HepG2 (cell line): ENCODE measurements at regions not wholly inside any gene's neighbourhood (a gene's known extent, or its start where the extent isn't known, plus 50 kb on each side); places are given as distances from the start of the nearest gene placed in this dataset.

ENCODE experiments used
- REL ChIP-seq: sonication (generic); formaldehyde crosslinking; conservative IDR thresholded peaks from 2 replicates; pipeline ENCODE4 v1.8.0; 2022; ENCODE audit warnings: mild to moderate bottlenecking, missing genetic modification reagents, moderate library complexity
- ZNF484 ChIP-seq: sonication (generic); formaldehyde crosslinking; IDR thresholded peaks from 2 replicates; pipeline ENCODE4 v1.5.1; 2020; ENCODE audit warnings: mild to moderate bottlenecking, low read depth, missing genetic modification reagents, borderline replicate concordance
- ZNF567 ChIP-seq: sonication (generic); formaldehyde crosslinking; IDR thresholded peaks from 2 replicates; pipeline ENCODE4 v1.8.1; 2023; ENCODE audit warnings: mild to moderate bottlenecking, missing genetic modification reagents, borderline replicate concordance
- TF ChIP-seq, protein P1 (sequence below): IDR thresholded peaks from 2 replicates; pipeline ENCODE4 v1.6.1; 2012; ENCODE audit warnings: low read depth, low read length, improper control_type of control experiment
- TF ChIP-seq, protein P2 (sequence below): IDR thresholded peaks from 2 replicates; pipeline ENCODE4 v1.6.1; 2012; ENCODE audit warnings: low read length, improper control_type of control experiment
- TF ChIP-seq, protein P3 (sequence below): IDR thresholded peaks from 2 replicates; pipeline ENCODE4 v1.6.1; 2016; ENCODE audit warnings: control low read depth
- TF ChIP-seq, protein P4 (sequence below): sonication (generic); formaldehyde crosslinking; IDR thresholded peaks from 2 replicates; pipeline ENCODE4 v1.5.0; 2020; ENCODE audit warnings: missing genetic modification reagents

DNA sequence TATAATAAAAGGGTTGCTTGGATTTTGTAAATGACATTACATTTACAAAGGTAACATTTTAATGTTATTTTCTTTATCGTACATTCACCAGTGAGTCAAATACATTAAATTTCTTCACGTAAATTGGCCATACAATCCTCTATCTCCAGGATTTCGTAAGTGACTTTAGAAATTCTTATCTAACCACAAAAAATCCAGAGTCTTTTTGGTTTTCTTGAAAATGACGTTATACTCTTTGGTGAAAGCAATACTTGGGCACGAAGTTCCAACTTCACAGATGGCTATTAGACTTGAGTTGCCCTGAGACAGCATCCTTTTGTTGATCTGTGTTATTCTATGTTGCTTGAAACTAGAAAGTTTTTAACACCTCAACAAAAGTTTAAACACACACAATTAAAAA lies 87.4 kb upstream of the CDH10 start (continued):
- TF ChIP-seq ZNF484 (no peak), REL (no peak), ZNF567 (CRISPR knock-in tag) (no peak)
- TF ChIP-seq, protein P1, sequence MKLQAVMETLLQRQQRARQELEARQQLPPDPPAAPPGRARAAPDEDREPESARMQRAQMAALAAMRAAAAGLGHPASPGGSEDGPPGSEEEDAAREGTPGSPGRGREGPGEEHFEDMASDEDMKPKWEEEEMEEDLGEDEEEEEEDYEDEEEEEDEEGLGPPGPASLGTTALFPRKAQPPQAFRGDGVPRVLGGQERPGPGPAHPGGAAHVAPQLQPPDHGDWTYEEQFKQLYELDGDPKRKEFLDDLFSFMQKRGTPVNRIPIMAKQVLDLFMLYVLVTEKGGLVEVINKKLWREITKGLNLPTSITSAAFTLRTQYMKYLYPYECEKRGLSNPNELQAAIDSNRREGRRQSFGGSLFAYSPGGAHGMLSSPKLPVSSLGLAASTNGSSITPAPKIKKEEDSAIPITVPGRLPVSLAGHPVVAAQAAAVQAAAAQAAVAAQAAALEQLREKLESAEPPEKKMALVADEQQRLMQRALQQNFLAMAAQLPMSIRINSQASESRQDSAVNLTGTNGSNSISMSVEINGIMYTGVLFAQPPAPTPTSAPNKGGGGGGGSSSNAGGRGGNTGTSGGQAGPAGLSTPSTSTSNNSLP, result no peak
- TF ChIP-seq, protein P2, sequence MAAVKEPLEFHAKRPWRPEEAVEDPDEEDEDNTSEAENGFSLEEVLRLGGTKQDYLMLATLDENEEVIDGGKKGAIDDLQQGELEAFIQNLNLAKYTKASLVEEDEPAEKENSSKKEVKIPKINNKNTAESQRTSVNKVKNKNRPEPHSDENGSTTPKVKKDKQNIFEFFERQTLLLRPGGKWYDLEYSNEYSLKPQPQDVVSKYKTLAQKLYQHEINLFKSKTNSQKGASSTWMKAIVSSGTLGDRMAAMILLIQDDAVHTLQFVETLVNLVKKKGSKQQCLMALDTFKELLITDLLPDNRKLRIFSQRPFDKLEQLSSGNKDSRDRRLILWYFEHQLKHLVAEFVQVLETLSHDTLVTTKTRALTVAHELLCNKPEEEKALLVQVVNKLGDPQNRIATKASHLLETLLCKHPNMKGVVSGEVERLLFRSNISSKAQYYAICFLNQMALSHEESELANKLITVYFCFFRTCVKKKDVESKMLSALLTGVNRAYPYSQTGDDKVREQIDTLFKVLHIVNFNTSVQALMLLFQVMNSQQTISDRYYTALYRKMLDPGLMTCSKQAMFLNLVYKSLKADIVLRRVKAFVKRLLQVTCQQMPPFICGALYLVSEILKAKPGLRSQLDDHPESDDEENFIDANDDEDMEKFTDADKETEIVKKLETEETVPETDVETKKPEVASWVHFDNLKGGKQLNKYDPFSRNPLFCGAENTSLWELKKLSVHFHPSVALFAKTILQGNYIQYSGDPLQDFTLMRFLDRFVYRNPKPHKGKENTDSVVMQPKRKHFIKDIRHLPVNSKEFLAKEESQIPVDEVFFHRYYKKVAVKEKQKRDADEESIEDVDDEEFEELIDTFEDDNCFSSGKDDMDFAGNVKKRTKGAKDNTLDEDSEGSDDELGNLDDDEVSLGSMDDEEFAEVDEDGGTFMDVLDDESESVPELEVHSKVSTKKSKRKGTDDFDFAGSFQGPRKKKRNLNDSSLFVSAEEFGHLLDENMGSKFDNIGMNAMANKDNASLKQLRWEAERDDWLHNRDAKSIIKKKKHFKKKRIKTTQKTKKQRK, result no peak
- TF ChIP-seq, protein P3, sequence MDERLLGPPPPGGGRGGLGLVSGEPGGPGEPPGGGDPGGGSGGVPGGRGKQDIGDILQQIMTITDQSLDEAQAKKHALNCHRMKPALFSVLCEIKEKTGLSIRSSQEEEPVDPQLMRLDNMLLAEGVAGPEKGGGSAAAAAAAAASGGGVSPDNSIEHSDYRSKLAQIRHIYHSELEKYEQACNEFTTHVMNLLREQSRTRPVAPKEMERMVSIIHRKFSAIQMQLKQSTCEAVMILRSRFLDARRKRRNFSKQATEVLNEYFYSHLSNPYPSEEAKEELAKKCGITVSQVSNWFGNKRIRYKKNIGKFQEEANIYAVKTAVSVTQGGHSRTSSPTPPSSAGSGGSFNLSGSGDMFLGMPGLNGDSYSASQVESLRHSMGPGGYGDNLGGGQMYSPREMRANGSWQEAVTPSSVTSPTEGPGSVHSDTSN, result no peak
- TF ChIP-seq, protein P4, sequence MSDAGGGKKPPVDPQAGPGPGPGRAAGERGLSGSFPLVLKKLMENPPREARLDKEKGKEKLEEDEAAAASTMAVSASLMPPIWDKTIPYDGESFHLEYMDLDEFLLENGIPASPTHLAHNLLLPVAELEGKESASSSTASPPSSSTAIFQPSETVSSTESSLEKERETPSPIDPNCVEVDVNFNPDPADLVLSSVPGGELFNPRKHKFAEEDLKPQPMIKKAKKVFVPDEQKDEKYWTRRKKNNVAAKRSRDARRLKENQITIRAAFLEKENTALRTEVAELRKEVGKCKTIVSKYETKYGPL (CRISPR knock-in tag), result no peak
